HG02759 (cell line): ENCODE measurements at regions not wholly inside any gene's neighbourhood (a gene's known extent, or its start where the extent isn't known, plus 50 kb on each side); places are given as distances from the start of the nearest gene placed in this dataset.
"Not testable (repeated sequence)": the region's sequence is repeated elsewhere in the genome, so short reads cannot be mapped to it uniquely, and the experiment has no call there.

Experiments used
- ATAC-seq: cut with Tn5 transposase; IDR thresholded peaks from one replicate; pipeline ENCODE4 v1.9.1; 2021; ENCODE audit warnings: mild to moderate bottlenecking, moderate library complexity; ENCODE audit not compliant: unreplicated experiment

- ATAC-seq, result no peak
Measured at GRCh38 chr4:164177153-164177552, 576.8 kb upstream of the SMIM31 start.

GRCh38 chr4:164177753-164178152 is 576.2 kb upstream of the SMIM31 start:
- ATAC-seq, result no peak

- no peak for ATAC-seq
Measured at GRCh38 chr4:164188236-164188635, 565.7 kb upstream of the SMIM31 start.

GRCh38 chr4:164192844-164193243 is 561.1 kb upstream of the SMIM31 start:
- ATAC-seq, result no peak

- ATAC-seq, result no peak
Measured at GRCh38 chr4:164193676-164194075, 560.3 kb upstream of the SMIM31 start.

- no peak for ATAC-seq
Measured at GRCh38 chr4:164197556-164197955, 556.4 kb upstream of the SMIM31 start.

GRCh38 chr4:164203476-164203875 is 550.5 kb upstream of the SMIM31 start:
- no peak for ATAC-seq

- no peak for ATAC-seq
Measured at GRCh38 chr4:164204434-164204833, 549.5 kb upstream of the SMIM31 start.

GRCh38 chr4:164207460-164207859 is 546.5 kb upstream of the SMIM31 start:
- ATAC-seq, result no peak

GRCh38 chr4:164210377-164210776 is 543.6 kb upstream of the SMIM31 start:
- ATAC-seq, result no peak

- ATAC-seq, result no peak
Measured at GRCh38 chr4:164212134-164212533, 541.8 kb upstream of the SMIM31 start.

GRCh38 chr4:164212714-164213113 is 541.2 kb upstream of the SMIM31 start:
- no peak for ATAC-seq

GRCh38 chr4:164215113-164215741 is 538.7 kb upstream of the SMIM31 start:
- no peak for ATAC-seq

GRCh38 chr4:164221631-164222030 is 532.3 kb upstream of the SMIM31 start:
- no peak for ATAC-seq

GRCh38 chr4:164224871-164225270 is 529.1 kb upstream of the SMIM31 start:
- ATAC-seq, result no peak

- no peak for ATAC-seq
Measured at GRCh38 chr4:164229255-164229654, 524.7 kb upstream of the SMIM31 start.

- no peak for ATAC-seq
Measured at GRCh38 chr4:164239433-164239832, 514.5 kb upstream of the SMIM31 start.

- no peak for ATAC-seq
Measured at GRCh38 chr4:164239976-164240375, 514.0 kb upstream of the SMIM31 start.

GRCh38 chr4:164251257-164251656 is 502.7 kb upstream of the SMIM31 start:
- ATAC-seq, result no peak

- ATAC-seq, result no peak
Measured at GRCh38 chr4:164252286-164252685, 501.6 kb upstream of the SMIM31 start.

- ATAC-seq, result no peak
Measured at GRCh38 chr4:164261831-164262230, 492.1 kb upstream of the SMIM31 start.

GRCh38 chr4:164262508-164262907 is 491.4 kb upstream of the SMIM31 start:
- ATAC-seq, result not testable (repeated sequence)

GRCh38 chr4:164277414-164277813 is 476.5 kb upstream of the SMIM31 start:
- not testable (repeated sequence) for ATAC-seq
